ENCODE measurements at regions not wholly inside any gene's neighbourhood (a gene's known extent, or its start where the extent isn't known, plus 50 kb on each side); places are given as distances from the start of the nearest gene placed in this dataset.

- no peak for DNase-seq
These were observed 484.7 kb downstream of the ELAVL2 start for GRCh38 chr9:23341346-23341745.

DNA sequence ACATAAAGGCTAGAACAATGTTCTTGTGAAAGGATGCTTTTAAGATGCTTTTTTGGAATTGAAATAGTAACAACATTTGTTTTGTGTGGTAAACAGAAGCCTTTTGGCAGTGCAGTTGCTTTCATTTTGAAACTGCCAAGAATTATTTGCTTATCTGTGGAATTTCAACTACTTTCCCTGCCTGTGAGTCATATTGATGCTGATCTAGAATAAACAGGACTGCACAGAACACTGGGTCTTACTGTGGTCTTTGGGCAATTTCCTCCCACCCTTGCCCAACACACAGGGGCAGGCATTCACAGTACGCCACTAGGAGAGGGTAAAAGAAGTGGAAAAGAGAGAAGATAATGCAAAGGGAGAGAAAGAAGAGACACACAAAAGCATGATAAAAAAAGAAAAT is 483.7 kb downstream of the ELAVL2 start:
- no peak for DNase-seq

GRCh38 chr9:23343226-23343625 is 482.8 kb downstream of the ELAVL2 start:
- DNase-seq: no peak

GRCh38 chr9:23361096-23361495 is 464.9 kb downstream of the ELAVL2 start:
- no peak for DNase-seq

DNA sequence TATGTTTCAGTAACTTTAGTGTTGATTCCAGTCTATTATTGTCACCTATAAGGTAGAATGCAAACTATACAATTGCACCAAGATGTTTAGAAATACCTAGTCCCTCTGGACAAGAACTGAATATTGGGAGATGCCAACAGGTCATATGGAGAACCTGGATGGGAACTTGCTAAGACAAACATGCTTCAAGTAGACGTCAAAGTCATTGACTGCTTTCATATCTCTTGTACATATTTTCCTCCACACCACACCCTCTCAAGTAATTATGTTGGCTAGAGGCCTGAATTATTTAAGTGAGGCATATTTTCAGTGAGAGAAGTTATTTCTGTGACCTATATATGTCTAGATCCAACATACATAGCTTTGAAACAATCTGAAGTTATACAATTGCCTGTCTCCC is 453.3 kb downstream of the ELAVL2 start:
- DNase-seq: no peak

- no peak for DNase-seq
These were observed 450.5 kb downstream of the ELAVL2 start for GRCh38 chr9:23375511-23375910.

DNA sequence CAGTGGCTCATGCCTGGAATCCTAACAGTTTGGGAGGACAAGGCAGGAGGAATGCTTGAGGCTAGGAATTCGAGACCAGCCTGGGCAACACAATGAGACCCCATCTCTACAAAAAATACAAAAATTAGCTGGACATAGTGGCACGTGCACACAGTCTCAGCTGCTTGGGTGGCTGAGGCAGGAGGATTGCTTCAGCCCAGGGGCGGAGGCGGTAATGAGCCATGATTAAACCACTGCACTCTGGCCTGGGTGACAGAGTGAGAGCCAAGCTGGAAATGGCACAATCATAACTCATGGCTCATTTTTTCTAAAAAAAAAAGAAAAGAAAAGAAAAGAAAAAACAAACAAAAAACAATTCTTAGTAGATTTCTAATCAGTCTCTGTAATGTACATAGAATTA is 446.2 kb downstream of the ELAVL2 start:
- no peak for DNase-seq

GRCh38 chr9:23380821-23381220 is 445.2 kb downstream of the ELAVL2 start:
- DNase-seq: no peak

DNA sequence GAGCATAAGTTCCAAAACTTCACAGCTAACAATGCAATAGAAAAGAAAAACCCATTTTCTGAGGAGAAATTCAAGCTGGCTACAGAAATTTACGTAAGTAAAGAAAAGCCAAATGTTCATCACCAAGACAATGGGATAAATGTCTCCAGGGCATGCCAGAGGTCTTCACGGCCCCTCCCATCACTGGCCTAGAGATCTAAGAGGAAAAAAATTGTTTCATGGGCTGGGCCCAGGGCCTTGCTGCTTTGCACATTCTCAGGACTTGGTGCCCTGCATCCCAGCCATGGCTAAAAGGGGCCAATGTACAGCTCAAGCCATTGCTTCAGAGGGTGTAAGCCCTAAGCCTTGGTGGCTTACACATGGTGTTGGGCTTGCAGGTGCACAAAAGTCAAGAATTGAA is 443.6 kb downstream of the ELAVL2 start:
- DNase-seq: no peak

DNA sequence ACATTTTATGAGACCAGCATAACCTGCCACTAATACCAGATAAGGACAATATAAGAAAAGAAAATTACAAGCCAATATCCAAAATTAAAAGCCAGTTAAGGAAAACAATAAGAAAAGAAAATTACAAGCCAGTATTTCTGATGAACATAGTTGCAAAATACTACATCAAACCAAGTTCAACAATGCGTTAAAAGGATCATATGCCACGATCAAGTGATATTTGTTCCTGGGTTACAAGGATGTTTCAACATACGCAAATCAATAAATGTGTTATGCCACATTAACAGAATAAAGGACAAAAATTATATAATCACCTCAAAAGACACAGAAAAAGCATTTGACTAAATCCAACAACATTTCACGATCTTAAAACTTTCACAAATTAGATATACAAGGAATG is 431.9 kb downstream of the ELAVL2 start:
- DNase-seq: no peak

GRCh38 chr9:23408874-23409273 is 417.2 kb downstream of the ELAVL2 start:
- DNase-seq: no peak

GRCh38 chr9:23412046-23412445 is 414.0 kb downstream of the ELAVL2 start:
- no peak for DNase-seq

- no peak for DNase-seq
These were observed 413.6 kb downstream of the ELAVL2 start for GRCh38 chr9:23412458-23412857.

- DNase-seq: no peak
These were observed 412.5 kb downstream of the ELAVL2 start for GRCh38 chr9:23413541-23413940.

GRCh38 chr9:23423999-23424398 is 402.0 kb downstream of the ELAVL2 start:
- no peak for DNase-seq

- no peak for DNase-seq
These were observed 399.9 kb downstream of the ELAVL2 start for GRCh38 chr9:23426144-23426543.

DNA sequence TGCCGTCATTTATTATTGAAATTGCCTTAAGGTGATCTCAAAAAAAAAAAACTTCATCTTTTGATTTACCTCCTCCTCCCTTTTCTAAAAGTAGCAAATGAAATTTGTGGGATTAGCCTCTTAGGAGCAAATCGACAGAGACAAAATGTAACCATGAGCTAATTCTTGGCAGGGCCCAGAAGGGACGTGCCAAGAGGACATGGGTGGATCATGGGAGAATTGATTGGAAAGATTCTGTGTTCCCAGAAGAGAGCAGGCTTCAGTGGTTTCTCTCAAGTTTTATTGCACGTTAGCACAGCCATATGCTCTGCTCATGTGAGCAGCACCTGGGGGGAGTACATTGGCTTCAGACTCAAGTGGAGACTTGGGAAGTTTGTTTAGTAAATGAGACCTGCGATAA is 394.6 kb downstream of the ELAVL2 start:
- no peak for DNase-seq

DNA sequence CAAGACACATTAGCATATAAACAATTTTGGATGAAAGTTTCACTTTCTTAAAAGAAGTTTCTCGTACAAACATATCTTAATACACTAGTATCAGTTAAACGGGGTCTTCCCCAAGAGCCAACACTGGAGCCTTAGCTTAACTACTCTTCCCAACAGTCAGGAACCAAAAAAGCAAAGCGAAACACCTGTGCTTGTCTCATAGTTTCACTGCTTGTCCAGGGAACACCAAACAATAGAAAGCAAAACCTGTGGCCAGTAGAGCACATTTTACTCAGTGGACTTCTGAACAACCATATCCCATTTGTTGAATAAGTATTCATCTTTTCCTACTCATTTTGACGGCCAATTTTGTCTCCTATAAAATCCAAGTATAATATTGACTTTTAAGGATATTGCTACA is 391.4 kb downstream of the ELAVL2 start:
- no peak for DNase-seq

DNA sequence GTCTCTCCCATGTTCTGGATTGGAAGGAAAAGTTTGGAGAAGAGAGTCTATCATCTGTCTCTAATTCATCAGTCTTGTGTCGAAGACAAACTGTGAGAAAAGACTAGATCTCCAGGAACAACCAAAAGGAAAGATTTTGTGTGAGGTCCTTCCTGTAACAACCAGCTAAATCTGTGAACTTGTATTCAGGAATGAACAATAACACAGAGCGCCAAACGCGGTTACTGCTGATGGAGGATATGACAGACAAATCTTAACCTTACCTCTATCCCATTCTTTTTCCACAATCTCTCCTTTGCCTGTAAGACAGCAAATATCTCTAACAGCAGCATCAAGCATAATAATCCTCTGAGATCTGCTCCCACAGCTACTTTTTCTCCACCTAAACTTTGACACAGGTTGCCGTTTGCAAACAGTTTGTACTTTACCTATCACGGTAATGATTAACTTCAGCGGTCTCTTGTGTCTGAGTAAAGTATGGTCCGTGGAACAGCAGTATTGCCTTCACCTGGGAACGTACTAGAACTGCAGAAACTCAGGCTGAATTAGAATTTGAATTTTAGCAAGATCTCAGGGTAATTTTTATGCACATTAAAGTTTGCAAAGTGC is 387.6 kb downstream of the ELAVL2 start:
- DNase-seq: no peak

GRCh38 chr9:23441275-23441674 is 384.8 kb downstream of the ELAVL2 start:
- DNase-seq: no peak

DNA sequence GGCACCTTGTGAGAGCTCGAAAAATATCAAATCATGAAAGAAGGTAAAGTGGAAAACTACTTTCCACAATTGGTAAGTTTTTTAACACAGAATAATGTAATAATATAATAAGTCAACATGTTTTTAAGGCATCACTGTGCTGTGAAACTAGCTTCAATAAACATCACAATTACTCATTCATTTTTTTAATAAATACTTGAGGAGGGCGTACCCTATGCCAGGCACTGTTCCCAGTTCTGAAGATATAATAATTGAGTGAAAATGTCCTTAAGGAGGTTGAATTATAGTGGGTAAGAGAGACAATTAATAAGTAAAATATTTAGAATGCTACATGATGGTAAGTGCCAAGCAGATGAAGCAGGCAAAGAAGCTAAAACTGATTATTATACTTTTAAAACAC is 381.4 kb downstream of the ELAVL2 start:
- no peak for DNase-seq

GRCh38 chr9:23447166-23447565 is 378.9 kb downstream of the ELAVL2 start:
- DNase-seq: no peak

GRCh38 chr9:23447944-23448343 is 378.1 kb downstream of the ELAVL2 start:
- no peak for DNase-seq

DNA sequence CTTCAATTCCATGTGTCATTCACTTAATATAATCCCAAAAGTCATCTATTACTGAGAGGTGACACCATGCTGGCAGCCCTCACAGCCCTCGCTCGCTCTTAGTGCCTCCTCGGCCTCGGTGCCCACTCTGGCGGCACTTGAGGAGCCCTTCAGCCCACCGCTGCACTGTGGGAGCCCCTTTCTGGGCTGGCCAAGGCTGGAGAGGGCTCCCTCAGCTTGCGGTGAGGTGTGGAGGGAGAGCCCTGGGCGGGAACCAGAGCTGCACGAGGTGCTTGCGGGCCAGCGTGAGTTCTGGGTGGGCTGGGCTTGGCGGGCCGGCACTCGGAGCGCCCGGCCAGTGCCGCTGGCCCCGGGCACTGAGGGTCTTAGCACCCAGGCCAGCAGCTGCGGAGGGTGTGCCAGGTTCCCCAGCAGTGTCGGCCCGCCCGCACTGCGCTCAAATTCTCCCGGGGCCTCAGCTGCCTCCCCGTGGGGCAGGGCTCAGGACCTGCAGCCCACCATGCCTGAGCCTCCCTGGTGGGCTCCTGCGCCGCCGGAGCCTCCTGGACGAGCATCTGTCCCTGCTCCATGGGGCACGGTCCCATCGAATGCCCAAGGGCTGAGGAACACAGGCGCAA is 374.1 kb downstream of the ELAVL2 start:
- no peak for DNase-seq

- no peak for DNase-seq
These were observed 361.8 kb downstream of the ELAVL2 start for GRCh38 chr9:23464275-23464674.

Measured in kidney glomerular epithelial cell (primary cell).